ENCODE measurements at regions not wholly inside any gene's neighbourhood (a gene's known extent, or its start where the extent isn't known, plus 50 kb on each side); places are given as distances from the start of the nearest gene placed in this dataset.
"Not testable (repeated sequence)": the region's sequence is repeated elsewhere in the genome, so short reads cannot be mapped to it uniquely, and the experiment has no call there.

DNA sequence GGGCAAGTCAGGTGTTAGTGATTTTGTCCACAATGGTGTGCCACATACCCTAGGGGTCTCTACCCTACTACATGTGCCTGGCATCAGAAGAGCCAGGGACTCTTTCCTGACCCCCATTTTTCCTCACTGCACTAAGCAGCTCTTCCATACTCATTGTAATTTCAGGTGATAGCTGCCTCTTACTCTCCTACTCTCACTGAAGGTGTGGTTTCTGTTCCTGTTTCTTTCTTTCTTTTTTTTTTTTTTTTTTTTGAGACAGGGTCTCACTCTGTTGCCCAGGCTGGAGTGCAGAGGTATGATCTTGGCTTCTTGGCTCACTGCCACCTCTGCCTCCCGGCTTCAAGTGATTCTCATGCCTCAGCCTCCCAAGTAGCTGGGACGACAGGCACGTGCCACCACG, 164.9 kb upstream of the USP9X start:
- no peaks in the 10 kb centered on the region for H3K4me1 ChIP-seq
- H3K36me3 ChIP-seq, result no peaks in the 10 kb centered on the region
- no peak overlapping the region for H3K27ac ChIP-seq
- intact Hi-C loops (cut with DNase I; ENCODE audit: low total_unique reads), result no loop called here
- no peak for TF ChIP-seq EP300 (IDR thresholded peaks at IDR 0.05)
- no peak for TF ChIP-seq POLR2A (IDR thresholded peaks at IDR 0.05)
- TF ChIP-seq POLR2AphosphoS5 (IDR thresholded peaks at IDR 0.05), result no peak
- TF ChIP-seq, protein P1, sequence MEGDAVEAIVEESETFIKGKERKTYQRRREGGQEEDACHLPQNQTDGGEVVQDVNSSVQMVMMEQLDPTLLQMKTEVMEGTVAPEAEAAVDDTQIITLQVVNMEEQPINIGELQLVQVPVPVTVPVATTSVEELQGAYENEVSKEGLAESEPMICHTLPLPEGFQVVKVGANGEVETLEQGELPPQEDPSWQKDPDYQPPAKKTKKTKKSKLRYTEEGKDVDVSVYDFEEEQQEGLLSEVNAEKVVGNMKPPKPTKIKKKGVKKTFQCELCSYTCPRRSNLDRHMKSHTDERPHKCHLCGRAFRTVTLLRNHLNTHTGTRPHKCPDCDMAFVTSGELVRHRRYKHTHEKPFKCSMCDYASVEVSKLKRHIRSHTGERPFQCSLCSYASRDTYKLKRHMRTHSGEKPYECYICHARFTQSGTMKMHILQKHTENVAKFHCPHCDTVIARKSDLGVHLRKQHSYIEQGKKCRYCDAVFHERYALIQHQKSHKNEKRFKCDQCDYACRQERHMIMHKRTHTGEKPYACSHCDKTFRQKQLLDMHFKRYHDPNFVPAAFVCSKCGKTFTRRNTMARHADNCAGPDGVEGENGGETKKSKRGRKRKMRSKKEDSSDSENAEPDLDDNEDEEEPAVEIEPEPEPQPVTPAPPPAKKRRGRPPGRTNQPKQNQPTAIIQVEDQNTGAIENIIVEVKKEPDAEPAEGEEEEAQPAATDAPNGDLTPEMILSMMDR (IDR thresholded peaks at IDR 0.05), result no peak
- no peak for DNase-seq
- no peak overlapping the region for H3K4me3 ChIP-seq
- peaks cover 0 to 16% (median 5%) of the 10 kb centered on the region in 4 donors for H3K9me3 ChIP-seq
- H3K27me3 ChIP-seq, result no peaks in the 10 kb centered on the region
- 86 to 97% (median 95%) methylated on average over 4 of the region's 4 CpGs for WGBS, 5 donors

DNA sequence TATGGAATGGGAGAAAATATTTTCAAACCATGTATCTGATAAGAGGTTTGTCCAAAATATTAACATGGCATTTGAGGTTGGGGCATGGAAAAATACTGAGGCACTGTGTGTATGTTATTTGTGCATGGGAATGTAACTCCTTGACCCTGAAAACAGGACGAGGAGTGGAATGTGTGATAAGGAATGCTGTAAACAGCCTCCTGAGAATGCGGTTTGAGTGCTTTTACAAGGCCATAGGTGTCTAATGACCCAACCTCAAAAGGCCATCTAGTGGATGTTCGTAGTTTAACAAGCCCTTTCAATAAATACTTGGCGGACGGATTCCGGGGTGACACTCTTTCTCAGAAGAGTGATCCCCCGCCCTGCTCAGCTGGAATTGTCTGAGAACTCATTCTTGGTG, 162.9 kb upstream of the USP9X start:
- no peaks in the 10 kb centered on the region for H3K36me3 ChIP-seq
- H3K4me3 ChIP-seq, result no peak overlapping the region
- H3K27me3 ChIP-seq, result no peaks in the 10 kb centered on the region
- TF ChIP-seq EP300 (IDR thresholded peaks at IDR 0.05), result no peak
- TF ChIP-seq, protein P1 (IDR thresholded peaks at IDR 0.05), result peak in 1 of 7 experiments; percentile 13
- TF ChIP-seq POLR2AphosphoS5 (IDR thresholded peaks at IDR 0.05), result no peak
- no peak for TF ChIP-seq POLR2A (IDR thresholded peaks at IDR 0.05)
- no peak overlapping the region for H3K27ac ChIP-seq
- H3K9me3 ChIP-seq, result peaks cover 0 to 16% (median 6%) of the 10 kb centered on the region in 4 donors
- intact Hi-C loops (cut with DNase I; ENCODE audit: low total_unique reads), result no loop called here
- peak in 1 of 2 donors; percentile 30 for DNase-seq
- WGBS, 5 donors, result 24 to 41% (median 31%) methylated on average over 6 to 7 of the region's 7 CpGs
- no peaks in the 10 kb centered on the region for H3K4me1 ChIP-seq

DNA sequence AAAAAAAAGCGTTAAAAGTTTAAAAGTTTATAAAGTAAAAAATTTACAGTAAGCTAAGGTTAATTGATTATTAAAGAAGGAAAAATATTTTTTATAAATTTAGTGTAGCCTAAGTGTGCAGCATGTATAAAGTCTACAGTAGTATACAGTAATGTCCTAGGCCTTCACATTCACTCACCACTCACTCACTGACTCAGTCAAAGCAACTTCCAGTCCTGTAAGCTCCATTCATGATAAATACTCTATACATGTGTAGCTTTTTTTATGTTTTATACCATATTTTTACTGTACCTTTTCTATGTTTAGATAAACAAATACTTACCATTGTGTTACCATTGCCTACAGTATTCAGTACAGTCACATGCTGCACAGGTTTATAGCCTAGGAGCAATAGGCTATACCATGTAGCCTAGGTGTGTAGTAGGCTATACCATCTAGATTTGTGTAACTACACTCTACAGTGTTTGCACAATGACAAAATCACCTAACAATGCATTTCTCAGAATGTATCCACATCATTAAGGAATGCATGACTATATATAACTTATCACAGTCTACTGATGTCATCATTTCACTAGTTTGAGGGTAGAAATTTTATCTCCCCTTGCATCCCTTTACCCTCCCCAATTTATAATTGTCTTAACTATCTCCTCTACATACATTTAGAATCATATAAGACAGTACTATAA, 158.4 kb upstream of the USP9X start:
- WGBS, 5 donors, result 88 to 100% (median 94%) methylated on average over 1 of the region's 1 CpG
- DNase-seq; H3K36me3 ChIP-seq; H3K27me3 ChIP-seq; H3K4me3 ChIP-seq; H3K4me1 ChIP-seq; intact Hi-C loops (cut with DNase I; ENCODE audit: low total_unique reads); H3K27ac ChIP-seq: not testable (repeated sequence)
- peaks cover 0 to 26% (median 12%) of the 10 kb centered on the region in 4 donors for H3K9me3 ChIP-seq

DNA sequence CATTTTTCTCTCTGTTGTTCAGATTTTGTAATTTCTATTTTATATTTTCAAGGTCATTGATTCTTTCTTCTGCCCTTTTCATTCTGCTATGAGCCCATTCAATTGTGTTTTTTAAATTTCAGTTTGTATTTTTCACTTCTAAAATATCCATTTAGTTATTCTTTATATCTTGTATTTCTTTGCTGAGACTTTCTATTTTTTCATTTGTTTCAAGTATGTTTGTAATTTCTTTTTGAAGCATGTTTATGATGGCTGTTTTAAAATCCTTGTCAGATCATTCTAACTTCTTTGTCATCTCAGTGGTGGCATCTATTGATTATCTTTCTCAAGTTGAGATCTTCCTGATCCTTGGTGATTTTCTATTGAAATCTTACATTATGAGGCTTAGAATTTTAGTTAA, 157.2 kb upstream of the USP9X start:
- TF ChIP-seq POLR2A (IDR thresholded peaks at IDR 0.05), result no peak
- TF ChIP-seq, protein P1 (IDR thresholded peaks at IDR 0.05), result no peak
- TF ChIP-seq EP300 (IDR thresholded peaks at IDR 0.05), result no peak
- TF ChIP-seq POLR2AphosphoS5 (IDR thresholded peaks at IDR 0.05), result no peak
- Histone ChIP-seq H3K27me3 (peaks cover 0 to 5% (median 0%) of the 10 kb centered on the region in 3 donors), H3K27ac (no peak overlapping the region), H3K4me1 (peaks cover 0 to 13% (median 3%) of the 10 kb centered on the region in 4 donors), H3K36me3 (no peaks in the 10 kb centered on the region), H3K4me3 (no peak overlapping the region), H3K9me3 (peaks cover 0 to 21% (median 7%) of the 10 kb centered on the region in 4 donors)
- intact Hi-C loops (cut with DNase I; ENCODE audit: low total_unique reads), result no loop called here
- DNase-seq, result no peak

DNA sequence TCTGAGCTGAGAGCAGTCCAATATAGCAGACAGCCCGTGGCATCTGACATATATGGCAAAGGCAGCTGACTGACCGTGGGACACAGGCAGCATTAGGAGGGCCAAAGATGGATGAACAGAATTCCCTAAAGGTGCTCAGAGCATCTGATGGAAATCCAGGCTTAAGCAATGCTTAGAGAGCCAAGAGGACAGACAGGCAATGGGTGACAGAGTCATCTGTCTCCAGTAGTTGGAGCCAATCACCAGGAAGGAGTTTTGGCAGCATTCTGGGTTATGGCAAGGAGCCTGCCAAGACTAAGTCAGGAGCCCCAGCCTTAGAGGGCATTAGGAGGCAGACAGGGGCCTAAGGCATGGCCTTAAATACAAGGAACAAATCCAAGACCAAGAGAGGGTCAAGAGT, 153.3 kb upstream of the USP9X start:
- H3K9me3 ChIP-seq, result peaks cover 0 to 21% (median 7%) of the 10 kb centered on the region in 4 donors
- peaks cover 0 to 5% (median 0%) of the 10 kb centered on the region in 3 donors for H3K27me3 ChIP-seq

More for the DNA sequence above, 153.3 kb upstream of the USP9X start:
- intact Hi-C loops (cut with DNase I; ENCODE audit: low total_unique reads), result no loop called here
- Histone ChIP-seq H3K36me3 (no peaks in the 10 kb centered on the region), H3K4me3 (no peak overlapping the region), H3K4me1 (peaks cover 0 to 20% (median 5%) of the 10 kb centered on the region in 4 donors), H3K27ac (peak overlapping the region in 1 of 5 donors; percentile 73)
- 68 to 96% (median 78%) methylated on average over 2 of the region's 2 CpGs for WGBS, 5 donors
- no peak for DNase-seq
- no peak for TF ChIP-seq POLR2A (IDR thresholded peaks at IDR 0.05)
